H1 (cell line): ENCODE measurements at regions not wholly inside any gene's neighbourhood (a gene's known extent, or its start where the extent isn't known, plus 50 kb on each side); places are given as distances from the start of the nearest gene placed in this dataset.

Source experiments
- CTCF ChIA-PET: fragments of 300-600 bp; sonication (Branson Sonifier 250); formaldehyde crosslinking; loops from one replicate; lab custom pipeline; 2021; ENCODE audit not compliant: partially characterized antibody; lab: Charles Lee
- POLR2A ChIA-PET: fragments of 300-600 bp; sonication (Branson Sonifier 250); formaldehyde crosslinking; loops from one replicate; lab custom pipeline; 2021; ENCODE audit warnings: inconsistent platforms; ENCODE audit not compliant: partially characterized antibody; lab: Charles Lee
- DNase-seq, 2 experiments: peaks; one replicate each; pipeline versions ENCODE4 v3.0.0 to v3.0.0-alpha.2; 2010 to 2022; ENCODE audit warnings: low spot score in 2 of 2, low read depth in 1 of 2, mixed read lengths in 1 of 2
- FAIRE-seq: peaks from 2 replicates; lab custom pipeline; 2011; peaks lifted over from hg19 to GRCh38; lab: Jason Lieb, UNC
- H2AFZ ChIP-seq: 2 replicates; pipeline ENCODE4 v1.8.1; 2012; ENCODE audit warnings: low read length, inconsistent platforms
- H2AK5ac ChIP-seq: 2 replicates; pipeline ENCODE4 v1.6.1; 2013; ENCODE audit warnings: low read depth, low read length
- H2BK120ac ChIP-seq: replicated peaks from 2 replicates; pipeline ENCODE3; 2013; ENCODE audit warnings: low read depth, low read length, inconsistent platforms
- H2BK12ac ChIP-seq: 2 replicates; pipeline ENCODE4 v1.6.1; 2013; ENCODE audit warnings: low read depth, low read length
- H2BK15ac ChIP-seq: 2 replicates; pipeline ENCODE4 v1.6.1; 2013; ENCODE audit warnings: low read length
- H2BK20ac ChIP-seq: 2 replicates; pipeline ENCODE4 v1.6.1; 2013; ENCODE audit warnings: low read length
- H2BK5ac ChIP-seq: 2 replicates; pipeline ENCODE4 v1.6.1; 2013; ENCODE audit warnings: low read depth, low read length
- H3K14ac ChIP-seq: 2 replicates; pipeline ENCODE4 v1.6.1; 2013; ENCODE audit warnings: inconsistent platforms; ENCODE audit not compliant: insufficient read length
- H3K18ac ChIP-seq: 2 replicates; pipeline ENCODE4 v1.6.1; 2013; ENCODE audit warnings: low read length; ENCODE audit errors: extremely low read depth
- H3K23ac ChIP-seq: 2 replicates; pipeline ENCODE4 v1.6.1; 2013; ENCODE audit warnings: inconsistent platforms; ENCODE audit not compliant: insufficient read length
- H3K23me2 ChIP-seq: 2 replicates; pipeline ENCODE4 v1.6.1; 2013; ENCODE audit warnings: low read depth, low read length
- H3K27ac ChIP-seq: 2 replicates; pipeline ENCODE4 v1.6.1; 2011; ENCODE audit warnings: low read depth, low read length, inconsistent platforms
- H3K27me3 ChIP-seq, 4 experiments: replicated peaks in 1 of 4; 1 replicate in 1 of 4; 2 replicates in 3 of 4; pipeline versions ENCODE4 v1.6.1 to v1.8.1; 2011 to 2013; ENCODE audit warnings: low read length in 3 of 4, mild to moderate bottlenecking in 3 of 4, inconsistent platforms in 2 of 4, mixed read lengths in 2 of 4, moderate library complexity in 1 of 4; ENCODE audit not compliant: control insufficient read depth in 3 of 4, insufficient read depth in 3 of 4; ENCODE audit errors: extremely low read depth in 1 of 4
- H3K36me3 ChIP-seq, 4 experiments: 2 replicates each; pipeline versions ENCODE4 v1.6.1 to v1.8.1; 2011 to 2013; ENCODE audit warnings: mild to moderate bottlenecking in 4 of 4, low read length in 3 of 4, moderate library complexity in 2 of 4, control low read depth in 1 of 4, inconsistent platforms in 1 of 4; ENCODE audit not compliant: insufficient read depth in 4 of 4, control insufficient read depth in 2 of 4
- H3K4ac ChIP-seq: replicated peaks from 2 replicates; pipeline ENCODE3; 2013; ENCODE audit warnings: low read length, low read depth, mixed read lengths, inconsistent platforms; ENCODE audit not compliant: insufficient read length
- H3K4me1 ChIP-seq, 4 experiments: replicated peaks in 1 of 4; 1 replicate in 1 of 4; 2 replicates in 3 of 4; pipeline versions ENCODE4 v1.6.1 to v1.8.1; 2011 to 2013; ENCODE audit warnings: low read length in 3 of 4, inconsistent platforms in 2 of 4, mixed read lengths in 1 of 4; ENCODE audit not compliant: insufficient read depth in 4 of 4, control insufficient read depth in 3 of 4
- H3K4me2 ChIP-seq, 2 experiments: 2 replicates each; pipeline versions ENCODE4 v1.6.1 to v1.8.1; 2011 to 2013; ENCODE audit warnings: low read depth in 2 of 2, low read length in 2 of 2, control low read depth in 1 of 2, inconsistent platforms in 1 of 2, mild to moderate bottlenecking in 1 of 2; ENCODE audit not compliant: insufficient read depth in 1 of 2
- H3K4me3 ChIP-seq, 4 experiments: fragments of 200-600, 300-600 bp in 1 of 4; sonication (generic), shearing (Covaris generic), sonication (Bioruptor Twin) in 1 of 4; 2 replicates each; pipeline versions ENCODE4 v1.5.1 to v1.8.1; 2011 to 2016; ENCODE audit warnings: low read length in 4 of 4, low read depth in 3 of 4, control low read depth in 2 of 4, inconsistent platforms in 2 of 4, mild to moderate bottlenecking in 2 of 4, mixed read lengths in 1 of 4, moderate library complexity in 1 of 4; ENCODE audit not compliant: insufficient read depth in 2 of 4; ENCODE audit errors: extremely low read depth in 1 of 4
- H3K56ac ChIP-seq: replicated peaks from 2 replicates; pipeline ENCODE3; 2013; ENCODE audit warnings: low read depth, mild to moderate bottlenecking, mixed read lengths, low read length, inconsistent platforms; ENCODE audit not compliant: insufficient read length
- H3K79me1 ChIP-seq: 2 replicates; pipeline ENCODE4 v1.6.1; 2013; ENCODE audit warnings: low read depth, low read length, control low read depth
- H3K79me2 ChIP-seq, 2 experiments: 2 replicates each; pipeline versions ENCODE4 v1.6.1 to v1.8.1; 2012 to 2013; ENCODE audit warnings: low read length in 2 of 2, mild to moderate bottlenecking in 2 of 2, inconsistent platforms in 1 of 2; ENCODE audit not compliant: insufficient read depth in 2 of 2, control insufficient read depth in 1 of 2
- H3K9ac ChIP-seq, 4 experiments: replicated peaks in 1 of 4; 1 replicate in 1 of 4; 2 replicates in 3 of 4; pipeline versions ENCODE4 v1.6.1 to v1.8.1; 2011 to 2013; ENCODE audit warnings: low read depth in 3 of 4, low read length in 3 of 4, control low read depth in 2 of 4, mild to moderate bottlenecking in 2 of 4, moderate library complexity in 2 of 4, inconsistent platforms in 1 of 4; ENCODE audit errors: extremely low read depth in 1 of 4
- H3K9me3 ChIP-seq, 2 experiments: 2 replicates each; pipeline versions ENCODE4 v1.6.1 to v1.8.1; 2012 to 2013; ENCODE audit warnings: mild to moderate bottlenecking in 2 of 2, moderate library complexity in 2 of 2, control low read depth in 1 of 2, inconsistent platforms in 1 of 2, low read depth in 1 of 2, low read length in 1 of 2, mixed read lengths in 1 of 2; ENCODE audit not compliant: insufficient read depth in 2 of 2
- H4K20me1 ChIP-seq, 2 experiments: replicated peaks in 1 of 2; 2 replicates each; pipeline versions ENCODE3 to v1.8.1; 2011 to 2013; ENCODE audit warnings: inconsistent platforms in 2 of 2, low read length in 2 of 2, mild to moderate bottlenecking in 1 of 2; ENCODE audit not compliant: insufficient read depth in 2 of 2, control insufficient read depth in 1 of 2
- H4K5ac ChIP-seq: 2 replicates; pipeline ENCODE4 v1.6.1; 2013; ENCODE audit warnings: low read length, low read depth, mixed read lengths, inconsistent platforms; ENCODE audit not compliant: insufficient read length
- H4K8ac ChIP-seq: 2 replicates; pipeline ENCODE4 v1.8.0; 2013; ENCODE audit warnings: mild to moderate bottlenecking, moderate library complexity, low read length, inconsistent platforms; ENCODE audit not compliant: insufficient read depth; ENCODE audit errors: extremely low read depth
- H4K91ac ChIP-seq: replicated peaks from 2 replicates; pipeline ENCODE3; 2013; ENCODE audit warnings: low read length, mixed read lengths, inconsistent platforms; ENCODE audit not compliant: insufficient read length
- EGR1 ChIP-seq: IDR thresholded peaks from 2 replicates; pipeline ENCODE4 v1.6.1; 2011; ENCODE audit warnings: low read depth, low read length, borderline replicate concordance
- JUN ChIP-seq: IDR thresholded peaks from 2 replicates; pipeline ENCODE4 v1.6.1; 2011; ENCODE audit warnings: low read depth, mild to moderate bottlenecking, improper control_type of control experiment, low read length
- JUND ChIP-seq: IDR thresholded peaks from 2 replicates; pipeline ENCODE4 v1.6.1; 2011; ENCODE audit warnings: mild to moderate bottlenecking, improper control_type of control experiment, low read length
- KDM4A ChIP-seq: IDR thresholded peaks from one replicate; pipeline ENCODE4 v1.7.1; 2012; ENCODE audit warnings: low read depth, mild to moderate bottlenecking, moderate library complexity, low read length, inconsistent platforms; ENCODE audit not compliant: severe bottlenecking
- NRF1 ChIP-seq: IDR thresholded peaks from 2 replicates; pipeline ENCODE4 v1.6.1; 2011; ENCODE audit warnings: mild to moderate bottlenecking, low read depth, low read length, improper control_type of control experiment
- POU5F1 ChIP-seq: IDR thresholded peaks from 2 replicates; pipeline ENCODE4 v1.6.1; 2011; ENCODE audit warnings: low read depth, mild to moderate bottlenecking, low read length, moderate library complexity
- RAD21 ChIP-seq, 2 experiments: IDR thresholded peaks in 1 of 2; conservative IDR thresholded peaks in 1 of 2; 2 replicates each; pipeline ENCODE4 v1.6.1; 2011; ENCODE audit warnings: low read depth in 2 of 2, low read length in 2 of 2, improper control_type of control experiment in 1 of 2, inconsistent platforms in 1 of 2, mild to moderate bottlenecking in 1 of 2, moderate library complexity in 1 of 2
- RBBP5 ChIP-seq: IDR thresholded peaks from 2 replicates; pipeline ENCODE4 v1.7.1; 2012; ENCODE audit warnings: low read depth, mild to moderate bottlenecking, inconsistent platforms, low read length, moderate library complexity, borderline replicate concordance
- SIRT6 ChIP-seq: IDR thresholded peaks from one replicate; pipeline ENCODE4 v1.7.1; 2012; ENCODE audit warnings: low read length, inconsistent platforms
- SUZ12 ChIP-seq: fragments of 200-600 bp; sonication (generic); IDR thresholded peaks from 2 replicates; pipeline ENCODE4 v1.6.1; 2012; ENCODE audit warnings: mild to moderate bottlenecking, inconsistent platforms, low read length, moderate library complexity, mixed read lengths
- TAF1 ChIP-seq: IDR thresholded peaks from 2 replicates; pipeline ENCODE4 v1.6.1; 2011; ENCODE audit warnings: mild to moderate bottlenecking, low read depth, low read length
- YY1 ChIP-seq: IDR thresholded peaks from 2 replicates; pipeline ENCODE4 v1.6.1; 2011; ENCODE audit warnings: low read depth, mild to moderate bottlenecking, low read length
- WGBS, 2 experiments: shearing (Covaris generic) in 1 of 2; methylation state at CpG; one replicate each; pipeline versions ENCODE4 v1.1.6 to v1.1.7; 2013 to 2015; ENCODE audit warnings: low lambda C conversion rate in 2 of 2, mixed read lengths in 2 of 2, inconsistent platforms in 1 of 2, low coverage in 1 of 2, missing lambda C conversion rate in 1 of 2; ENCODE audit not compliant: insufficient replicate concordance in 2 of 2, insufficient coverage in 1 of 2, insufficient read length in 1 of 2; ENCODE audit errors: extremely low coverage in 1 of 2, missing lambda C conversion rate in 1 of 2; 5-methylcytosine and 5-hydroxymethylcytosine counted together

- no peak overlapping the region for H2BK15ac ChIP-seq
- no peak for TF ChIP-seq EGR1
- TF ChIP-seq JUND: no peak
- TF ChIP-seq NRF1: no peak
- TF ChIP-seq SIRT6: no peak
- no peak for TF ChIP-seq SUZ12
- no peak for TF ChIP-seq TAF1
- no peak for TF ChIP-seq RAD21 (IDR thresholded peaks at IDR 0.05 in 1 of 2, conservative IDR thresholded peaks at IDR 0.05 in 1 of 2; ENCODE audit: low read depth in 2 of 2, low read length in 2 of 2)
- no peak for TF ChIP-seq YY1
- no peak for TF ChIP-seq POU5F1
- no peak for TF ChIP-seq KDM4A
- no peak for TF ChIP-seq RBBP5
- TF ChIP-seq JUN: no peak
- TF ChIP-seq, all 59 proteins: peak for 0
- Histone ChIP-seq H3K27ac (no peak overlapping the region), H4K8ac (no peak overlapping the region), H4K20me1 (no peaks in the 10 kb centered on the region), H3K36me3 (no peaks in the 10 kb centered on the region), H3K9ac (no peak overlapping the region), H2AK5ac (no peak overlapping the region), H2BK5ac (no peak overlapping the region), H3K4ac (no peak overlapping the region), H3K14ac (no peak overlapping the region), H3K56ac (no peak overlapping the region), H2BK12ac (no peak overlapping the region), H3K79me1 (no peaks in the 10 kb centered on the region), H4K5ac (no peak overlapping the region), H3K4me1 (peaks cover 0 to 3% (median 2%) of the 10 kb centered on the region in 4 experiments; a peak in 3 of 7 replicates), H3K79me2 (no peaks in the 10 kb centered on the region), H3K23ac (no peak overlapping the region), H3K4me3 (no peak overlapping the region), H3K18ac (no peak overlapping the region), H4K91ac (no peak overlapping the region), H2BK120ac (no peak overlapping the region), H2BK20ac (no peak overlapping the region), H3K9me3 (peaks cover 0 to 3% of the 10 kb centered on the region in 2 experiments; a peak in 1 of 4 replicates), H3K23me2 (no peaks in the 10 kb centered on the region), H3K27me3 (no peaks in the 10 kb centered on the region), H3K4me2 (no peak overlapping the region), H2AFZ (no peak overlapping the region)
- ChIA-PET CTCF (interaction anchor here (0.6 to 2.2 kb wide), 12 partner anchors 9 to 905 kb away, joined by 3 to 18 read pairs (median 4); no protein-coding TSS in a partner anchor), POLR2A (interaction anchor here (0.6 to 0.8 kb wide), 2 partner anchors 27 to 529 kb away, joined by 3 read pairs; no protein-coding TSS in a partner anchor)
- DNase-seq: no peak
- FAIRE-seq: no peak
- WGBS, 2 experiments: 85% methylated on average over 4 of the region's 4 CpGs; no CpG with 5 or more reads in 1 of the 2 experiments
These were observed 493.2 kb upstream of the ERCC4 start for GRCh38 chr16:13426736-13427135.
